OCI-LY3 (cell line): ENCODE measurements at regions not wholly inside any gene's neighbourhood (a gene's known extent, or its start where the extent isn't known, plus 50 kb on each side); places are given as distances from the start of the nearest gene placed in this dataset.

Experiments
- H2AFZ ChIP-seq: fragments of 200-600, 300-600 bp; shearing (Covaris generic); 2 replicates; pipeline ENCODE4 v1.6.0; 2014; ENCODE audit warnings: antibody characterized with exemption, low read depth, low read length
- H3K27ac ChIP-seq: fragments of 200-600, 300-600 bp; sonication (generic); 2 replicates; pipeline ENCODE4 v1.5.1; 2014; ENCODE audit warnings: mild to moderate bottlenecking, low read length, moderate library complexity, mixed read lengths
- H3K27me3 ChIP-seq: fragments of 200-600, 300-600 bp; sonication (generic); 2 replicates; pipeline ENCODE4 v1.6.1; 2014; ENCODE audit warnings: low read depth, low read length, mixed read lengths
- H3K36me3 ChIP-seq: fragments of 200-600, 300-600 bp; sonication (generic); replicated peaks from 2 replicates; pipeline ENCODE3; 2014; ENCODE audit warnings: low read depth, low read length, mixed read lengths
- H3K4me1 ChIP-seq: fragments of 300-600, 200-600 bp; sonication (generic); 2 replicates; pipeline ENCODE4 v1.6.1; 2014; ENCODE audit warnings: low read length, mixed read lengths
- H3K4me2 ChIP-seq: fragments of 200-600, 300-600 bp; sonication (generic); 2 replicates; pipeline ENCODE4 v1.6.1; 2014; ENCODE audit warnings: low read length, mixed read lengths
- H3K4me3 ChIP-seq: fragments of 300-600, 200-600 bp; sonication (generic); 2 replicates; pipeline ENCODE4 v1.5.1; 2014; ENCODE audit warnings: antibody characterized with exemption, mild to moderate bottlenecking, low read length, moderate library complexity
- H3K79me2 ChIP-seq: fragments of 300-600, 200-600 bp; shearing (Covaris generic); 2 replicates; pipeline ENCODE4 v1.6.1; 2014; ENCODE audit warnings: mild to moderate bottlenecking, low read length, mixed read lengths
- H3K9ac ChIP-seq: fragments of 300-600, 200-600 bp; shearing (Covaris generic); 2 replicates; pipeline ENCODE4 v1.6.0; 2014; ENCODE audit warnings: mild to moderate bottlenecking, low read length, moderate library complexity
- H3K9me3 ChIP-seq: fragments of 200-600, 300-600 bp; shearing (Covaris generic); 2 replicates; pipeline ENCODE4 v1.6.1; 2014; ENCODE audit warnings: low read length, mixed read lengths; ENCODE audit not compliant: insufficient read depth
- H4K20me1 ChIP-seq: fragments of 200-600, 300-600 bp; sonication (generic); 2 replicates; pipeline ENCODE4 v1.6.1; 2016; ENCODE audit warnings: low read length, mixed read lengths; ENCODE audit not compliant: insufficient read depth
- CTCF ChIP-seq: fragments of 200-600, 300-600 bp; sonication (generic); IDR thresholded peaks from 2 replicates; pipeline ENCODE4 v1.5.1; 2014; ENCODE audit warnings: antibody characterized with exemption, low read length, low read depth
- EZH2phosphoT487 ChIP-seq: fragments of 200-600 bp; shearing (Covaris generic); IDR thresholded peaks from 2 replicates; pipeline ENCODE4 v1.6.1; 2018; ENCODE audit warnings: antibody characterized with exemption, mixed run types, low read depth

GRCh38 chr10:4212111-4212630 is 427.2 kb upstream of the KLF6 start:
- TF ChIP-seq EZH2phosphoT487 (no peak), CTCF (no peak)
- Histone ChIP-seq H3K79me2 (no peaks in the 10 kb centered on the region), H3K9ac (no peak overlapping the region), H3K27ac (no peak overlapping the region), H3K4me3 (no peak overlapping the region), H3K9me3 (no peaks in the 10 kb centered on the region), H3K27me3 (no peaks in the 10 kb centered on the region), H3K36me3 (no peaks in the 10 kb centered on the region), H3K4me2 (no peak overlapping the region), H4K20me1 (no peaks in the 10 kb centered on the region), H3K4me1 (no peaks in the 10 kb centered on the region), H2AFZ (no peak overlapping the region)

- Histone ChIP-seq H3K4me2 (no peak overlapping the region), H3K4me3 (no peak overlapping the region), H2AFZ (no peak overlapping the region), H3K9me3 (no peaks in the 10 kb centered on the region), H3K79me2 (no peaks in the 10 kb centered on the region), H4K20me1 (no peaks in the 10 kb centered on the region), H3K9ac (no peak overlapping the region), H3K36me3 (no peaks in the 10 kb centered on the region), H3K4me1 (no peaks in the 10 kb centered on the region), H3K27me3 (no peaks in the 10 kb centered on the region; the same call in 1 of the 2 replicates), H3K27ac (no peak overlapping the region)
- TF ChIP-seq CTCF (no peak), EZH2phosphoT487 (no peak)
Observed at GRCh38 chr10:4208499-4208898, 423.5 kb upstream of the KLF6 start.

GRCh38 chr10:4205113-4205512 is 420.1 kb upstream of the KLF6 start:
- H3K79me2 ChIP-seq, result no peaks in the 10 kb centered on the region
- no peaks in the 10 kb centered on the region for H3K36me3 ChIP-seq
- no peaks in the 10 kb centered on the region; the same call in 1 of the 2 replicates for H3K27me3 ChIP-seq
- TF ChIP-seq CTCF (no peak), EZH2phosphoT487 (no peak)
- H3K4me1 ChIP-seq, result no peaks in the 10 kb centered on the region
- no peaks in the 10 kb centered on the region for H3K9me3 ChIP-seq
- H4K20me1 ChIP-seq, result no peaks in the 10 kb centered on the region
- no peak overlapping the region for H2AFZ ChIP-seq
- no peak overlapping the region for H3K4me2 ChIP-seq
- H3K27ac ChIP-seq, result no peak overlapping the region
- H3K4me3 ChIP-seq, result no peak overlapping the region
- H3K9ac ChIP-seq, result no peak overlapping the region

- Histone ChIP-seq H3K9ac (no peak overlapping the region), H4K20me1 (no peaks in the 10 kb centered on the region), H3K4me1 (no peaks in the 10 kb centered on the region), H3K9me3 (no peaks in the 10 kb centered on the region), H2AFZ (no peak overlapping the region), H3K4me3 (no peak overlapping the region), H3K27me3 (no peaks in the 10 kb centered on the region; the same call in 1 of the 2 replicates), H3K27ac (no peak overlapping the region), H3K79me2 (no peaks in the 10 kb centered on the region), H3K36me3 (no peaks in the 10 kb centered on the region), H3K4me2 (no peak overlapping the region)
- no peak for TF ChIP-seq EZH2phosphoT487
- no peak for TF ChIP-seq CTCF
Observed at GRCh38 chr10:4202938-4203337, 417.9 kb upstream of the KLF6 start.
